ENCODE measurements at regions not wholly inside any gene's neighbourhood (a gene's known extent, or its start where the extent isn't known, plus 50 kb on each side); places are given as distances from the start of the nearest gene placed in this dataset.
A peak's percentile ranks its signal among the peaks of the same experiment; 100 is the strongest.

GRCh38 chr9:88777498-88778312 lies 213.6 kb upstream of the S1PR3 start:
- no peak for ATAC-seq (ENCODE audit: insufficient number of reproducible peaks, low FRiP score, low read depth)
- Histone ChIP-seq H3K27me3 (replicated peaks; ENCODE audit: insufficient read depth) (no peaks in the 10 kb centered on the region), H3K4me3 (no peak overlapping the region), H3K9me3 (no peaks in the 10 kb centered on the region), H3K36me3 (no peaks in the 10 kb centered on the region), H3K27ac (peak overlapping the region; percentile 60), H3K4me1 (ENCODE audit: control insufficient read depth in 1 of 2, low read depth in 2 of 2) (peaks cover 37 to 68% of the 10 kb centered on the region in 2 donors)
- DNase-seq (ENCODE audit: low spot score), result no peak
- TF ChIP-seq, protein P1, sequence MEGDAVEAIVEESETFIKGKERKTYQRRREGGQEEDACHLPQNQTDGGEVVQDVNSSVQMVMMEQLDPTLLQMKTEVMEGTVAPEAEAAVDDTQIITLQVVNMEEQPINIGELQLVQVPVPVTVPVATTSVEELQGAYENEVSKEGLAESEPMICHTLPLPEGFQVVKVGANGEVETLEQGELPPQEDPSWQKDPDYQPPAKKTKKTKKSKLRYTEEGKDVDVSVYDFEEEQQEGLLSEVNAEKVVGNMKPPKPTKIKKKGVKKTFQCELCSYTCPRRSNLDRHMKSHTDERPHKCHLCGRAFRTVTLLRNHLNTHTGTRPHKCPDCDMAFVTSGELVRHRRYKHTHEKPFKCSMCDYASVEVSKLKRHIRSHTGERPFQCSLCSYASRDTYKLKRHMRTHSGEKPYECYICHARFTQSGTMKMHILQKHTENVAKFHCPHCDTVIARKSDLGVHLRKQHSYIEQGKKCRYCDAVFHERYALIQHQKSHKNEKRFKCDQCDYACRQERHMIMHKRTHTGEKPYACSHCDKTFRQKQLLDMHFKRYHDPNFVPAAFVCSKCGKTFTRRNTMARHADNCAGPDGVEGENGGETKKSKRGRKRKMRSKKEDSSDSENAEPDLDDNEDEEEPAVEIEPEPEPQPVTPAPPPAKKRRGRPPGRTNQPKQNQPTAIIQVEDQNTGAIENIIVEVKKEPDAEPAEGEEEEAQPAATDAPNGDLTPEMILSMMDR (IDR thresholded peaks at IDR 0.05), result no peak

GRCh38 chr9:88781628-88782391 lies 209.5 kb upstream of the S1PR3 start:
- TF ChIP-seq, protein P1 (IDR thresholded peaks at IDR 0.05), result peak; percentile 39
- Histone ChIP-seq H3K4me1 (ENCODE audit: control insufficient read depth in 1 of 2, low read depth in 2 of 2) (peaks cover 20 to 46% of the 10 kb centered on the region in 2 donors), H3K36me3 (no peaks in the 10 kb centered on the region), H3K4me3 (no peak overlapping the region), H3K27me3 (replicated peaks; ENCODE audit: insufficient read depth) (no peaks in the 10 kb centered on the region), H3K27ac (peak overlapping the region; percentile 51 to 63), H3K9me3 (no peaks in the 10 kb centered on the region)
- ATAC-seq (ENCODE audit: insufficient number of reproducible peaks, low FRiP score, low read depth) (no peak), DNase-seq (ENCODE audit: low spot score) (no peak)

GRCh38 chr9:88782931-88783710 lies 208.1 kb upstream of the S1PR3 start:
- Histone ChIP-seq H3K4me3 (no peak overlapping the region), H3K27me3 (replicated peaks; ENCODE audit: insufficient read depth) (no peaks in the 10 kb centered on the region), H3K9me3 (no peaks in the 10 kb centered on the region), H3K36me3 (no peaks in the 10 kb centered on the region), H3K27ac (peak overlapping the region in 1 of 2 donors; percentile 63), H3K4me1 (ENCODE audit: control insufficient read depth in 1 of 2, low read depth in 2 of 2) (peaks cover 16 to 46% of the 10 kb centered on the region in 2 donors)
- TF ChIP-seq, protein P1 (IDR thresholded peaks at IDR 0.05), result no peak
- DNase-seq (ENCODE audit: low spot score), result no peak
- ATAC-seq (ENCODE audit: insufficient number of reproducible peaks, low FRiP score, low read depth), result no peak

DNA sequence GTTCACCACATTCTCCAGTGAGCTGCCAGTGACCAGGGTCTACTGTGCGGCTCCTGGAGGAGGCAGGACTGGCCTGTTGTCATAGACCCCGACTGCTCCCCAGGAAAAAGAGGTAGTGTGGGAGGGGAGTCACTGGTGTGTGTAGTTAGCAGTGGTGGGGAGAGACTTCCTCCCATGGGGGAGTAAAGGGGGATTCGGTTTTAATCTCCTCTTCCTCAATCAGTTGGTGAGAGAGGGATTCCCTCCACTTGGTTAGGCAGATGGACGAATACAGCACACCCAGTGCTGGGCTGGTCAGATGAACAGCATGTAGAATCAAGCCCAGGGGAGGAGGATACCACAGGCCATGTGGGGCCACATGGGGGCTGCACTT lies 207.6 kb upstream of the S1PR3 start:
- ATAC-seq (ENCODE audit: insufficient number of reproducible peaks, low FRiP score, low read depth) (no peak), DNase-seq (ENCODE audit: low spot score) (no peak)
- TF ChIP-seq, protein P1 (IDR thresholded peaks at IDR 0.05), result no peak
- H3K4me3 ChIP-seq, result no peak overlapping the region
- H3K36me3 ChIP-seq, result no peaks in the 10 kb centered on the region
- no peaks in the 10 kb centered on the region for H3K9me3 ChIP-seq
- no peak overlapping the region for H3K27ac ChIP-seq
- peaks cover 16 to 43% of the 10 kb centered on the region in 2 donors for H3K4me1 ChIP-seq (ENCODE audit: control insufficient read depth in 1 of 2, low read depth in 2 of 2)
- no peaks in the 10 kb centered on the region for H3K27me3 ChIP-seq (replicated peaks; ENCODE audit: insufficient read depth)

GRCh38 chr9:88784960-88785359 lies 206.3 kb upstream of the S1PR3 start:
- TF ChIP-seq, protein P1 (IDR thresholded peaks at IDR 0.05), result no peak
- ATAC-seq (ENCODE audit: insufficient number of reproducible peaks, low FRiP score, low read depth) (no peak), DNase-seq (ENCODE audit: low spot score) (no peak)
- peaks cover 16 to 43% of the 10 kb centered on the region in 2 donors for H3K4me1 ChIP-seq (ENCODE audit: control insufficient read depth in 1 of 2, low read depth in 2 of 2)
- H3K27ac ChIP-seq, result no peak overlapping the region
- H3K4me3 ChIP-seq, result no peak overlapping the region
- no peaks in the 10 kb centered on the region for H3K27me3 ChIP-seq (replicated peaks; ENCODE audit: insufficient read depth)
- H3K36me3 ChIP-seq, result no peaks in the 10 kb centered on the region
- H3K9me3 ChIP-seq, result no peaks in the 10 kb centered on the region

Measured in thoracic aorta (tissue), 2 donors.